ENCODE measurements at regions not wholly inside any gene's neighbourhood (a gene's known extent, or its start where the extent isn't known, plus 50 kb on each side); places are given as distances from the start of the nearest gene placed in this dataset.

- DNase-seq (ENCODE audit: low spot score) (no peak), ATAC-seq (no peak)
Measured at GRCh38 chr2:204012072-204012653, 75.6 kb downstream of the ICOS start.

GRCh38 chr2:204015118-204015843 is 78.7 kb downstream of the ICOS start:
- no peak for DNase-seq (ENCODE audit: low spot score)
- no peak for ATAC-seq

- no peak for ATAC-seq
- no peak for DNase-seq (ENCODE audit: low spot score)
Measured at GRCh38 chr2:204018717-204019116, 82.2 kb downstream of the ICOS start.

GRCh38 chr2:204019572-204020501 is 83.3 kb downstream of the ICOS start:
- no peak for ATAC-seq

DNA sequence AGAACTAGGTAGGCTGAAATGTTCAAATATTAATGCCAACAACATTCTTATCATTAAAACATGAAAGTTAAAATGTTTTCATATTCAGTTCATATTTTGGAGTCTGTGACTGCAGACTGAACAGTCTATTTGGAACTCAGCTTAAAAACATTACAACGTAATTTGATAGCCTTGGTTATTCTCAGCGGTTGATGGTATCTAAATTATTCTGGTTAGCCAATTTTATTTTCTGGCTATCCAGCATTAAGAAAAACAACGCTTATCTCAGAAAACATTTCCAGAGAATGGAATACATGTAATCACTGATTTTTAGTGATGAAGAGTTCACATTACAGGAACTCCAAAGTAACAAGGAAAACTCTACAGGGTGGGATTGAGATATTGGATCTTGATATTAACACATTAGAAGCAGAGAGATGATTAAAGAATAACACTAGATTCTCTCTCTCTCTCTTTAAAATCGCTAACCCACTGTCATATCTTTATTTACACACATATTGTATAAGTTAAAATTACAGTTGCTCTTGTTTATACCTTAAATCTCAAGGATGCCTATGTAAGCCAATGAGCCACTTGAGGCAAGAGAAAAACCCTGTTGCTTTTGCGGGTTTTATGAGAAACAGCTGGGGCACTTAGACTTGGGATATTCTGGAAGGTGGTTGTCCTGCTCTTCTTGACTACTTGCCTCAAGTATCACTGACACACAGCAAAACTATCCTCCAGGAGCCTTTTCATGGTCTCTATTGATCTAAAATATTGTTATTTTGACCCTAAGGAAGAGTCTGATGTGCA is 84.9 kb downstream of the ICOS start:
- ATAC-seq = no peak
- no peak for DNase-seq (ENCODE audit: low spot score)

More at GRCh38 chr2:204019572-204020501, 83.3 kb downstream of the ICOS start:
- DNase-seq (ENCODE audit: low spot score) = no peak

DNA sequence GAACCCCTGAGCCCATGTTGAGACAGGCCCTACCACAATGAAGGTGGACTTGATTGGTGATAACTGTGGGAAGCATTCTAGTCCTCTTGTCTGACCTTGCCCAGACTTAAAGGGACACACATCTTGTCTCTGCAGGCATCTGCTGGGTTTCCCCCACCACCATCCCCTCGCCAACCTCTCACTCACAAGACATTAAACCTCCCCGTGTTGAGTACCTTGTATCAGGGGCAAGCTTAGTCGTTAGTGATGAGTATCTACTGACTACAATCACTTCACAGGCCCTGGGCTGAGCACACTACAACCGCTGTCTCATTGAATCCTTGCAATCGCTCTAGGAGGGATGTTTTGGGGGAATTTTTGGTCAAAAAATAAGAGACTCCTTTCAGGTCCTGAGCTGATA is 86.0 kb downstream of the ICOS start:
- no peak for DNase-seq (ENCODE audit: low spot score)
- no peak for ATAC-seq

DNA sequence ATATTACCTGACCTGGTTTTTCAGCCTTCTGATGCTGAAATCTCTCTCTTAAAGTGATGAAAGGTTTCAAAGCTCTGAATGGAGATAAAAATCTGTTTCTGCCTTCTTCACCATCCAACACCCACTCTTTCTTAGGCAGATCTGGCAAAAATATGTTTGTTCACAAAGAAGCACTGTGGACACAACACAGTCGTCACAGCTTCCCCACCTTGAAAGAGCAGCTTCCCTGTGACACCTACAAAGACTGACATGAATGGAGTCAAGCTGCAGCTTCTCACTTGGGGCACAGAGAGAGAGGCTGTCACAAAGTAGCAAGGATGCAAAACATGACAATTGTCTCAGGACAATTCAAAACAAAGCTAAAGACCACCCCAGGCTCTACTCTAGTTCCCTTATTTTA is 86.5 kb downstream of the ICOS start:
- ATAC-seq (no peak), DNase-seq (ENCODE audit: low spot score) (no peak)

GRCh38 chr2:204024503-204024902 is 87.9 kb downstream of the ICOS start:
- ATAC-seq (peak; percentile 71), DNase-seq (ENCODE audit: low spot score) (no peak)

DNA sequence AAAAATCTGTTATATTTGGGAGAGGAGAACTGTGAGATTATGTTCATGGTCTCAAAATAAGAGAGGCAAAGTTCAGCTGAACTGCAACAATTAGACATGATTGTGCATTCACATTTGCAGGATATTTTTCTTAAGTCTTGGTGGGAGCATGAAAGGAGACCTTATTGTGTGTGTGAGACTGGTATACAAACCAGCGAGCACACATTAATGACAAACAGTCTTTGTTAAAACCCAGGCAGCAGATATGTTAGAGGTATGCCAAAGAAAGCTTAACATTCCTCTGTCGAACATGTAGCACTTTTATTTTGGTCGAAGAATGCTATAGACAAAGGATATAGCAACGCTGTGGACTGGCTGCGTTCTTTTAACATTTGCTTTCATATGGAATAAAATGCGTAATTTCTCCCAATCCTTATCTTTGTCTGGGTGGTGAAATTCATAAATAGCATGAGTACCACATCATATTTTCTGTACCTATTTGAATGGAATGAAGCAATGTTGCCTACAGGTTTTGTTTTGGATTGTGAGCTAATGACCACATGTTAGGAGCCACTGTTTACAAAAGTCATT is 88.4 kb downstream of the ICOS start:
- DNase-seq (ENCODE audit: low spot score) (no peak), ATAC-seq (no peak)

DNA sequence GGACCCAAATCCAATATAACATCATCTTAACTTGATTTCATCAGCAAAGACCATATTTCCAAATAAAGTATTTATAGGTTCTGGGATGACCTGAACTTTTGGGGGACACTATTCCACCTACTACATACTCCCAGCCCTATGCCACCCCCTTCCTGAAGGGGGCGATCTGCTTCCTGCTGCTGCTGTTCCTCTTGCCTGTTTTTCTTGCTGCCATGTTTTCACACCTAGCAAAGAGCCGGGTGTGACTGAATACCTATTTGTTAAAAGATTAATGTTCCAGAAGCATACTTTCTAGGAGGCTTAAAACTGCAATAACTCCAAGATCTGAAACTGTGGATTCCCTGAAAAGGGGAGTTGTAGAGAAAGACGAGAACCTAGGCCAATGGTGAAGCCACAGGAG is 89.7 kb downstream of the ICOS start:
- DNase-seq (ENCODE audit: low spot score) (no peak), ATAC-seq (no peak)

- no peak for DNase-seq (ENCODE audit: low spot score)
- no peak for ATAC-seq
Measured at GRCh38 chr2:204027091-204027490, 90.5 kb downstream of the ICOS start.

DNA sequence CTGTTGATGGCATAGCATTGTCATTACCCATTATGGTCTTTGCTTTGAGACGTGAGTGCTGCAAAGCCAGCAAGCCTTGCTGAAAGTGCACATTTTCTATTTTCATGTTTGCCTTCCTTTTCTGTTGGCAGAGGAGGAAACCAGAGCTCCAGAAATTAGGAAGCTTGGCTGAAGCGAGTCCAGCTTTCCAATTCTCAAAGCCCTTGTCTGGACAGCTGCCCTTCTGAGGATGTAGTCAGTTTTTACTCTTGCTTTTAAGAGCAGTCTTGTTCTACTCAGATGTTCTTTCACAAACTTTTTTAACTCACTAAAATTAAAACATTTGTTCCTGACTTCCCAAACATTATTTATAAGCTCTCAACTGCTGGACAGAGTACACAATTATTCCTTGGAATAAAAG is 93.8 kb downstream of the ICOS start:
- DNase-seq (ENCODE audit: low spot score) = no peak

DNA sequence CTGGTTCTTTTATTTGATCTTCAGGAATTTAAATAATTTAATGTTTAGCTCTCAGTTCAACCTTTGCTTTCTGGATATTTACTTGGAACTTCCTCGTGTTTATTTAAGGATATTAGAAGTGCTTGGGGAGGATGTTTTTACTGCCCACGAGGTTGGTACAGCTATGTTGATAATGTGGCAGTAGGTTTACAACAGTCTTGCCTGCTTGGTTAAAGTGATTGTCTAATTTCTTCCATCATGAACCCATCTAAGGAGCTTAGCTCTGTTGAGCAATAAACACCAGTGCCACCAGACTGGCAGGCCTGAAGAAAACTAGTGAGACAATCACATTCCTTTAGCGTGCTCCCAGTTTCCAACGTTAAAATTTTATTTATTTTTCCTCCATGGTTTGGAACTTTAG is 94.5 kb downstream of the ICOS start:
- no peak for DNase-seq (ENCODE audit: low spot score)

More for the DNA sequence above, 93.8 kb downstream of the ICOS start:
- ATAC-seq = no peak

DNA sequence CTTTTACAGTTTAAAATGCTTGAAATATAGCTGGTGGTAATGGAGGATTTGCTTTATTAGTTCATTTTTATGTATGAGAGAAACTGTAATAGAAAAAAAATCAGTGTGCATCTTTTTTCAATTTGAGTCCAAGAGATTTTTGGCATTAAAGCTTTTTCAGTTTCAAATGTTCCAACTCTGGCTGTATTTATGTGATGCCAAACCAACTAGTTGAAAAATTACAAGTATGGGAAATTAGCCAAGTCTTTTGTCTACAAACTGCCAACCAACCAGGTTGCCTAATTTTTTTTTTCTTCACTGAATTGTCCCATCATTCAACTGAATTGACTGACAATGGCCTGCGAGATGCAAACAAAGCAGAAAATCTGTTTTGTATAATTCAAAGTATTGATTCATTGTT is 95.7 kb downstream of the ICOS start:
- ATAC-seq (no peak), DNase-seq (ENCODE audit: low spot score) (no peak)

More for the DNA sequence above, 94.5 kb downstream of the ICOS start:
- ATAC-seq = no peak

DNA sequence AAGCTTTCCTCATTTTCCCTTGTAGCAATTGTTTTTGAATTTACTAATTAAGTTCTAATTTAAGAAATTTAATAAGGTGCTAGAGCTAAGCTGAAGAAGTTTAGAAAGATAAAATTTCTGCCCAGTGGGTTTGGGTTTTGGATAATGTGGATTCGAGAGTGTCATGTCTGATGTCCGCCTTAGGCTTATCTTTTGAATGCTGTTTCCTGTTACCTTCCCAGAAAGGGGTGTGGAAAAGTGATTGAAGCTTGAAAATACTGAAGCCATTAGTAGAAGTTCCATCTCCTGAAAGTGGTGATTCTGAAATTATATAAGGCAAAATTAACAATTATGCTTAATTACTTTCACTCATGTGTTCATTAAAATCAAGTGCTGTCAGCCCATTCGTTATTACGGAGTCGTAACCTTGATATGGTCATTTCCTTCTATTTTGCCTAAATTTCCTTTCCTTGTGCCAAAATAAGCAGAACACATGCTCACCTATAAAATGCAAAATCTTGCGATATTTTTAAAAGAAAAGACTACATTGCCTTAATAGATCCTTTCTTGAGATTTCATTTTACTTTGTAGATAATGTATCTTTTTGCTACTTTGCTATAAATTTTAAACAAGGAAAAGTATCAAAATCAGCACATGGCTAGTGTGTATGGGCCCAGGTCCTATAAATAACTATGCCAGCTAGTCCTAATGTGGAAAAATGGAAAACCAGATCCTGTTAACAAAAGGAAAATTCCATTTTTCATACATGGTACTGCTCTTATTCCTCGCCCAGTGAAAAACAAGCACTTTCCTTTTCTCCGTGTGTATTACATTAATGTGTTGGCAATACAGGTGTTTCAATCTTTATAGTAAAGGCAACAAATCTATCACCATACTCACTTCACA is 97.3 kb downstream of the ICOS start:
- DNase-seq (ENCODE audit: low spot score) (no peak), ATAC-seq (no peak)

- no peak for ATAC-seq
- DNase-seq (ENCODE audit: low spot score) = no peak
Measured at GRCh38 chr2:204036706-204037105, 100.1 kb downstream of the ICOS start.

GRCh38 chr2:204037286-204037685 is 100.7 kb downstream of the ICOS start:
- no peak for DNase-seq (ENCODE audit: low spot score)
- ATAC-seq = no peak

GRCh38 chr2:204039298-204039838 is 102.8 kb downstream of the ICOS start:
- no peak for ATAC-seq

GRCh38 chr2:204040016-204040415 is 103.5 kb downstream of the ICOS start:
- ATAC-seq (no peak), DNase-seq (ENCODE audit: low spot score) (no peak)

More at GRCh38 chr2:204039298-204039838, 102.8 kb downstream of the ICOS start:
- DNase-seq (ENCODE audit: low spot score) = no peak
